GM12872 (cell line): ENCODE measurements at regions not wholly inside any gene's neighbourhood (a gene's known extent, or its start where the extent isn't known, plus 50 kb on each side); places are given as distances from the start of the nearest gene placed in this dataset.

ENCODE experiments used
- TF ChIP-seq, protein P1 (sequence below): IDR thresholded peaks from 3 replicates; pipeline ENCODE4 v1.5.1; 2011; ENCODE audit warnings: low read depth, mild to moderate bottlenecking, low read length, moderate library complexity; ENCODE audit not compliant: insufficient read depth

- TF ChIP-seq, protein P1, sequence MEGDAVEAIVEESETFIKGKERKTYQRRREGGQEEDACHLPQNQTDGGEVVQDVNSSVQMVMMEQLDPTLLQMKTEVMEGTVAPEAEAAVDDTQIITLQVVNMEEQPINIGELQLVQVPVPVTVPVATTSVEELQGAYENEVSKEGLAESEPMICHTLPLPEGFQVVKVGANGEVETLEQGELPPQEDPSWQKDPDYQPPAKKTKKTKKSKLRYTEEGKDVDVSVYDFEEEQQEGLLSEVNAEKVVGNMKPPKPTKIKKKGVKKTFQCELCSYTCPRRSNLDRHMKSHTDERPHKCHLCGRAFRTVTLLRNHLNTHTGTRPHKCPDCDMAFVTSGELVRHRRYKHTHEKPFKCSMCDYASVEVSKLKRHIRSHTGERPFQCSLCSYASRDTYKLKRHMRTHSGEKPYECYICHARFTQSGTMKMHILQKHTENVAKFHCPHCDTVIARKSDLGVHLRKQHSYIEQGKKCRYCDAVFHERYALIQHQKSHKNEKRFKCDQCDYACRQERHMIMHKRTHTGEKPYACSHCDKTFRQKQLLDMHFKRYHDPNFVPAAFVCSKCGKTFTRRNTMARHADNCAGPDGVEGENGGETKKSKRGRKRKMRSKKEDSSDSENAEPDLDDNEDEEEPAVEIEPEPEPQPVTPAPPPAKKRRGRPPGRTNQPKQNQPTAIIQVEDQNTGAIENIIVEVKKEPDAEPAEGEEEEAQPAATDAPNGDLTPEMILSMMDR, result 0 out of 3 replicates have a peak, but pooled peaks have one; percentile 22
Observed at GRCh38 chr12:126663304-126664094, 1598.3 kb downstream of the AACS start.

DNA sequence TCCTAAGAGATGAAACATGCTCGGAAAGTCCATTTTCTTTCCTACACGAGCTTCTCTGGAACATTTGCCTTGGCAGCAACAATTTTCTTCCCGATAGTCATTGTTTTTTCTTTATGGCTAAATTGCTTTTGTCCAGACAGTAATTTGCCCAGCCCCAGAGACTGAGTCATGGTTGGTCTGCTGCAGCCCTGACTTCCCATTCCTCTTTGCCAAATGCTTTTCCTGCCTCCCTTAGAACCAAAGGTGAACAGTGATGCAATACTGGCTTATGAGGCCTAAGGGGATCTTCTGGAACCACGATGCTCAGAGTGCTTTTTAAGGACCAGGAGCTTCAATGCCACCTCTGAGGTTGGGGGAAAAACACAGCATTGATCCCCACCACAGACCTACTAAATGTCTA, 1599.6 kb upstream of the TMEM132C start:
- TF ChIP-seq, protein P1, result no peak

- TF ChIP-seq, protein P1, result no peak
Observed at GRCh38 chr12:126668538-126668937, 1598.4 kb upstream of the TMEM132C start.

DNA sequence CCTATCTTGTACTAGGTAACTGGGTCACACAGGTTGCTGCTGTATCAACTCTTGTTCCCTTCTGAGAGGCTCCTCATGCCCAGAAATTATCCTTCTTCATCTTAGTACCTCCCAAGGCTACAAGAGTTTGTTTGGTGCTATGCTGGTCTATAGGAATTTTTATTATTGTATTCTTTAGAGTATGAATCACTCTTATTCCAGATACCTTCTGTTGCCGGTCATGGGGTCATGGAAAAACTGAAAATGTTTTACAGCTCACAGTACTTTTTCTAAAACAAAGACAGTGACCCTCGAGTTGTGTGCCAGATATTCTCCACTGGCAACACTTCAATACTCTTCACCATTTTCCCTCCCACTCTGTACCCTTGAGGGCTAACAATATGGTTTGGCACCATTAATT, 1598.0 kb upstream of the TMEM132C start:
- TF ChIP-seq, protein P1, result no peak

GRCh38 chr12:126676434-126676833, 1590.5 kb upstream of the TMEM132C start:
- TF ChIP-seq, protein P1, result no peak

GRCh38 chr12:126681676-126682075, 1585.3 kb upstream of the TMEM132C start:
- TF ChIP-seq, protein P1, result no peak

DNA sequence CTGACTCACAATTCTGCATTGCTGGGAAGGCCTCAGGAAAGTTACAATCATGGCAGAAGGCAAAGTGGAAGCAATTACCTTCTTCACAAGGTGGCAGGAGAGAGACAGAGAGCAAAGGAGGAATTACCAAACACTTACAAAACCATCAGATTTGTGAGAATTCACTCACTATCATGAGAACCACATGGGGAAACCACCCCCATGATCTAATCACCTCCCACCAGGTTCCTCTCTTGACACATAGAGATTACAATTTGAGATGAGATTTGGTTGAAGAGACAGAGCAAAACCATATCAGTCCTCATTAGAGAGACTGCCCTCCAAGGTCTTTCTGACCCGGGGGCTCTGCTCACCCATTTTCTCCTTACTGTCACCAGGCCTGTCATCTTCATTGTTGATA, 1582.3 kb upstream of the TMEM132C start:
- TF ChIP-seq, protein P1, result no peak
